ENCODE measurements at regions not wholly inside any gene's neighbourhood (a gene's known extent, or its start where the extent isn't known, plus 50 kb on each side); places are given as distances from the start of the nearest gene placed in this dataset.

DNA sequence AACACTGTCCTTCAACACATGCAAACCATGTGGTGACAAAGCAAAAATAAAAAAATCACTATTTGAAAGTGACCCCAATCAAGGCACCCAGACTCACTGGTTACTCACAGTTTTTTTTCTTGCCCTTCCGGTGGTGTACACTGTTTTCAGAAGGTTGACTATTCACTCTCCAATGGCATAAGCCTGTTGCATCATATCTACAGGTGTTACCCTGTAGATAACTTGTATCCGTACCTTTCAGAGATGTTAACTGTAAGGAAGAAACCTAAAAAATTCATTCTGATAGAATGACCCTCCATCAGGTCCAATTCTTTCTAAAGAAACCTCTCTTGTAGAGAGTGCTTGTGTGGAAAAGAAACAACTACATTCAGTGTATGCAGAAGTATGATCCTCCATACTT lies 193.6 kb upstream of the RASA1 start:
- no peaks in the 10 kb centered on the region for H3K9me3 ChIP-seq
- ATAC-seq (no peak), FAIRE-seq (no peak), DNase-seq (ENCODE audit: low read depth in 1 of 2, low spot score in 1 of 2) (no peak)
- H3K4me2 ChIP-seq, result no peak overlapping the region
- POLR2A ChIA-PET, result no interaction called here
- CTCF ChIA-PET, result interaction anchor here (1.7 kb wide), 1 partner anchor 326 kb away, joined by 6 read pairs; no protein-coding TSS in a partner anchor
- WGBS (ENCODE audit: missing lambda C conversion rate), result 81% methylated on average over 2 of the region's 2 CpGs
- no peak for TF ChIP-seq ZNF302 (CRISPR knock-in tag; IDR thresholded peaks at IDR 0.05)
- TF ChIP-seq ZC3H11A (IDR thresholded peaks at IDR 0.05), result no peak
- TF ChIP-seq RARB (CRISPR knock-in tag; IDR thresholded peaks at IDR 0.05), result no peak
- TF ChIP-seq HEYL (CRISPR knock-in tag; IDR thresholded peaks at IDR 0.05), result no peak
- TF ChIP-seq KDM5A (IDR thresholded peaks at IDR 0.05), result no peak
- no peak for TF ChIP-seq TP53 (CRISPR knock-in tag; IDR thresholded peaks at IDR 0.05)
- TF ChIP-seq HOXB13 (CRISPR knock-in tag; IDR thresholded peaks at IDR 0.05; ENCODE audit: low read depth), result no peak
- TF ChIP-seq BHLHE40 (IDR thresholded peaks at IDR 0.05; ENCODE audit: low read depth, low read length), result no peak
- H3K4me3 ChIP-seq, result no peak overlapping the region
- H3K27ac ChIP-seq, result no peak overlapping the region
- no peaks in the 10 kb centered on the region for H3K4me1 ChIP-seq

DNA sequence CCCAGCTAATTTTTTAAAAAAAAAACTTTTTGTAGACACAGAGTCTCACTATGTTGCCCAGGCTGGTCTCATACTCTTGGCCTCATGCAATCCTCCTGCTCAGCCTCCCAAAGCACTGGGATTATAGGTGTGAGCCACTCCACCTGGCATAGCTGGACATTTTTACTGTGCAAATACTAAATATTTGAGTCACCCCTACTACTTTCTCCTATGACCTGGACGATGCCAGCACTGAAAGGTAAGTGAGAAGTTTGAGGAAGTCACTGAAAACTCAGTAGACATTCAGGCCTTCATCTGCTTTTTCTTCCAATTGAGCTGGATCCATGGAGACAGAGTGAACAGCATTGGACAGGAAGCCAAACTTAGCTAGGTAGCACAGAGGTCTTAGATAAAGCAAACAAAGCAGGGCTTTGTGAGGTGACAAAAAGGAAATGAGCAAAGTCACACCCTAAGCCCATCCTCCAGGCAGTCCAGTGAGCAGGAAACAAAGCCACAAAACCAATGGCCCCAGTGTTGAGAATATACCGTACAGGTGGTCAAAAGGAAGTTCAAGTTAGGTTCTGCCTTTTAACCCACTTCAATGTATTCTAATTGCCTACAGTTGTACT lies 192.6 kb upstream of the RASA1 start:
- FAIRE-seq (no peak), DNase-seq (ENCODE audit: low read depth in 1 of 2, low spot score in 1 of 2) (no peak), ATAC-seq (no peak)
- CTCF ChIA-PET, result interaction anchor here (1.7 kb wide), 1 partner anchor 325 kb away, joined by 6 read pairs; no protein-coding TSS in a partner anchor
- Histone ChIP-seq H3K4me3 (no peak overlapping the region), H3K9me3 (no peaks in the 10 kb centered on the region), H3K4me1 (no peaks in the 10 kb centered on the region), H3K27ac (no peak overlapping the region), H3K4me2 (no peak overlapping the region)
- POLR2A ChIA-PET, result no interaction called here
- 39% methylated on average over 2 of the region's 2 CpGs for WGBS (ENCODE audit: missing lambda C conversion rate)
- TF ChIP-seq NR3C1 (IDR thresholded peaks at IDR 0.05) (no peak), HDAC2 (IDR thresholded peaks at IDR 0.05) (no peak)

DNA sequence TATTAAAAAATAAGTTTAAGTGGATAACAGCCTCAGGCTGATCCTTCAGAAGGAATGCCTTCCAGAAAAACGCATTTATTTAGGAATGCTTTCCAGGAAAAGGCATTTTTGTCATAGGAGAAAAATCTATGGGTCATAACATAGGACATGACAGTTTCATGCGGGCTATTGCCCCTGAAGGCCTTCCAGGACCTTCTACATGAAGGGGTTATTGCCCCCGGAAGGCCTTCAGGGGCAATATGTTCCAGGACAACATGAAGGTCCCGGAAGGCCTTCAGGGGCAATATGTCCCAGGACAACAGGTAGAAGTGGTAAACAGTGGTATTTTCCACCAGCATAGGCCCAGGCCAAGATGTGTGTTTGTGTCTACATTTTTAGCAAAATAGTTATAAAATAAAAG lies 191.3 kb upstream of the RASA1 start:
- DNase-seq (ENCODE audit: low read depth in 1 of 2, low spot score in 1 of 2) (no peak), FAIRE-seq (no peak), ATAC-seq (no peak)
- TF ChIP-seq PHF8 (IDR thresholded peaks at IDR 0.05; ENCODE audit: borderline replicate concordance, low read depth) (no peak), ZFP36 (IDR thresholded peaks at IDR 0.05; ENCODE audit: borderline replicate concordance, partially characterized antibody) (no peak), CHD2 (IDR thresholded peaks at IDR 0.05; ENCODE audit: low read length, partially characterized antibody) (no peak), ESRRA (IDR thresholded peaks at IDR 0.05; ENCODE audit: borderline replicate concordance, low read length) (no peak), RFX5 (IDR thresholded peaks at IDR 0.05) (no peak), MAZ (IDR thresholded peaks at IDR 0.05; ENCODE audit: borderline replicate concordance, low read depth, low read length) (no peak), RAD21 (conservative IDR thresholded peaks at IDR 0.05 in 1 of 2, IDR thresholded peaks at IDR 0.05 in 1 of 2) (no peak), RNF2 (IDR thresholded peaks at IDR 0.05; ENCODE audit: borderline replicate concordance, low read depth) (no peak), CBX2 (IDR thresholded peaks at IDR 0.05; ENCODE audit: borderline replicate concordance, low read depth) (no peak), JUN (IDR thresholded peaks at IDR 0.05) (no peak), HEYL (CRISPR knock-in tag; IDR thresholded peaks at IDR 0.05) (no peak), FOSL2 (IDR thresholded peaks at IDR 0.05) (no peak), FOSL2 (CRISPR knock-in tag; IDR thresholded peaks at IDR 0.05) (no peak), SREBF2 (IDR thresholded peaks at IDR 0.05) (no peak), NFE2L2 (conservative IDR thresholded peaks at IDR 0.05; ENCODE audit: low read length) (no peak)
- TF ChIP-seq, protein P1, sequence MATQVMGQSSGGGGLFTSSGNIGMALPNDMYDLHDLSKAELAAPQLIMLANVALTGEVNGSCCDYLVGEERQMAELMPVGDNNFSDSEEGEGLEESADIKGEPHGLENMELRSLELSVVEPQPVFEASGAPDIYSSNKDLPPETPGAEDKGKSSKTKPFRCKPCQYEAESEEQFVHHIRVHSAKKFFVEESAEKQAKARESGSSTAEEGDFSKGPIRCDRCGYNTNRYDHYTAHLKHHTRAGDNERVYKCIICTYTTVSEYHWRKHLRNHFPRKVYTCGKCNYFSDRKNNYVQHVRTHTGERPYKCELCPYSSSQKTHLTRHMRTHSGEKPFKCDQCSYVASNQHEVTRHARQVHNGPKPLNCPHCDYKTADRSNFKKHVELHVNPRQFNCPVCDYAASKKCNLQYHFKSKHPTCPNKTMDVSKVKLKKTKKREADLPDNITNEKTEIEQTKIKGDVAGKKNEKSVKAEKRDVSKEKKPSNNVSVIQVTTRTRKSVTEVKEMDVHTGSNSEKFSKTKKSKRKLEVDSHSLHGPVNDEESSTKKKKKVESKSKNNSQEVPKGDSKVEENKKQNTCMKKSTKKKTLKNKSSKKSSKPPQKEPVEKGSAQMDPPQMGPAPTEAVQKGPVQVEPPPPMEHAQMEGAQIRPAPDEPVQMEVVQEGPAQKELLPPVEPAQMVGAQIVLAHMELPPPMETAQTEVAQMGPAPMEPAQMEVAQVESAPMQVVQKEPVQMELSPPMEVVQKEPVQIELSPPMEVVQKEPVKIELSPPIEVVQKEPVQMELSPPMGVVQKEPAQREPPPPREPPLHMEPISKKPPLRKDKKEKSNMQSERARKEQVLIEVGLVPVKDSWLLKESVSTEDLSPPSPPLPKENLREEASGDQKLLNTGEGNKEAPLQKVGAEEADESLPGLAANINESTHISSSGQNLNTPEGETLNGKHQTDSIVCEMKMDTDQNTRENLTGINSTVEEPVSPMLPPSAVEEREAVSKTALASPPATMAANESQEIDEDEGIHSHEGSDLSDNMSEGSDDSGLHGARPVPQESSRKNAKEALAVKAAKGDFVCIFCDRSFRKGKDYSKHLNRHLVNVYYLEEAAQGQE (IDR thresholded peaks at IDR 0.05), result no peak
- H3K27ac ChIP-seq, result no peak overlapping the region
- H3K4me2 ChIP-seq, result no peak overlapping the region
- H3K9me3 ChIP-seq, result no peaks in the 10 kb centered on the region
- ChIA-PET CTCF (no interaction called here), POLR2A (no interaction called here)
- no peak overlapping the region for H3K4me3 ChIP-seq
- no peaks in the 10 kb centered on the region for H3K4me1 ChIP-seq
- 73% methylated on average over 4 of the region's 4 CpGs for WGBS (ENCODE audit: missing lambda C conversion rate)
